Hepatocyte (in vitro differentiated cells): ENCODE measurements at regions not wholly inside any gene's neighbourhood (a gene's known extent, or its start where the extent isn't known, plus 50 kb on each side); places are given as distances from the start of the nearest gene placed in this dataset.
"Not testable (repeated sequence)": the region's sequence is repeated elsewhere in the genome, so short reads cannot be mapped to it uniquely, and the experiment has no call there.

Experiments used
- EZH2 ChIP-seq: fragments of 200-600 bp; sonication (generic); IDR thresholded peaks from 2 replicates; pipeline ENCODE4 v1.6.1; 2016; ENCODE audit warnings: antibody characterized with exemption, mild to moderate bottlenecking, borderline replicate concordance
- TF ChIP-seq, protein P1 (sequence below): fragments of 200-600 bp; sonication (generic); IDR thresholded peaks from 2 replicates; pipeline ENCODE4 v1.5.1; 2016; ENCODE audit warnings: antibody characterized with exemption, mild to moderate bottlenecking; ENCODE audit not compliant: poor library complexity

DNA sequence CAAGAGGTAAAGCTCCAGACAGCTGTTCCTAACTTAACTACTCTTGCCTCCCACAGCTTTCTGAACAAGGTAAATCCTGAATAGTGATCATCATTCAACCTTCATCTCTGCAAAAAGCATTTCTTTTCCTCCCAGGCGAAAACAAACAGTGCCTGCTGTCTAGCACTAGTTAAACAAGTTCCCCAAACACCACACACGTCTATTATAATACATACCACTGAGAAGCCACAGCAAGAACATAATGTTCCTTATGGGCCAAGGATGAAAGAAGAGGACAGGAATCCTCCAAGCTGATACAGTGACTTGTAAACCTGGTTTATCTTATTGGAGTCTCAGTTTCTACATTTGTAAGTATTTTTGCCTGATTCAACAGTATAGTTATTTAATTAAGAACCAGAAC is 56.1 kb upstream of the PDPR start:
- TF ChIP-seq, protein P1, sequence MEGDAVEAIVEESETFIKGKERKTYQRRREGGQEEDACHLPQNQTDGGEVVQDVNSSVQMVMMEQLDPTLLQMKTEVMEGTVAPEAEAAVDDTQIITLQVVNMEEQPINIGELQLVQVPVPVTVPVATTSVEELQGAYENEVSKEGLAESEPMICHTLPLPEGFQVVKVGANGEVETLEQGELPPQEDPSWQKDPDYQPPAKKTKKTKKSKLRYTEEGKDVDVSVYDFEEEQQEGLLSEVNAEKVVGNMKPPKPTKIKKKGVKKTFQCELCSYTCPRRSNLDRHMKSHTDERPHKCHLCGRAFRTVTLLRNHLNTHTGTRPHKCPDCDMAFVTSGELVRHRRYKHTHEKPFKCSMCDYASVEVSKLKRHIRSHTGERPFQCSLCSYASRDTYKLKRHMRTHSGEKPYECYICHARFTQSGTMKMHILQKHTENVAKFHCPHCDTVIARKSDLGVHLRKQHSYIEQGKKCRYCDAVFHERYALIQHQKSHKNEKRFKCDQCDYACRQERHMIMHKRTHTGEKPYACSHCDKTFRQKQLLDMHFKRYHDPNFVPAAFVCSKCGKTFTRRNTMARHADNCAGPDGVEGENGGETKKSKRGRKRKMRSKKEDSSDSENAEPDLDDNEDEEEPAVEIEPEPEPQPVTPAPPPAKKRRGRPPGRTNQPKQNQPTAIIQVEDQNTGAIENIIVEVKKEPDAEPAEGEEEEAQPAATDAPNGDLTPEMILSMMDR = not testable (repeated sequence)
- TF ChIP-seq EZH2 = not testable (repeated sequence)
